ENCODE measurements at regions not wholly inside any gene's neighbourhood (a gene's known extent, or its start where the extent isn't known, plus 50 kb on each side); places are given as distances from the start of the nearest gene placed in this dataset.

DNA sequence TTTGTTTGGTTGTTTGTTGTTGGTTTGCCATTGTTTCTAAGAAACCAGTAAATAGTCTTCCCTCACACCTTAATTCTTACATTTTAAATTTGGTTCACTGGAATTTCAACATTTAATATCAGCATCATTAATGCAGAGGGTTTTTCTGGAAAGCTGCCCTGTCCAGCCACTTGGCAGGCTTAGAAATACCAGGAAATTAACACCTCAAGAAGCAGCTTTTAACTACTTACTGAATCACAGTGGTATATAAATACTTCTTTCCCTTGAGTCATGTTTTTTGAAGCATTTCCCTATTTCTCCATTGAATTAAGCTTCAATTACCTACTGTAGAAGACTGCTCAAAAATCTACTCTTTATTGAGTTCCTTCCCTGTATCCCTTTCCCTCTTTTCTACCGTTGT lies 1221.1 kb upstream of the ADGRL3 start:
- no peak overlapping the region for H3K4me3 ChIP-seq (ENCODE audit: low read length)
- no peak overlapping the region for H3K27ac ChIP-seq (ENCODE audit: low read length)
- H3K9ac ChIP-seq (ENCODE audit: low read length): no peak overlapping the region
- H3K9me3 ChIP-seq (ENCODE audit: control insufficient read depth, low read depth, low read length): no peaks in the 10 kb centered on the region
- no peaks in the 10 kb centered on the region for H3K36me3 ChIP-seq (ENCODE audit: control insufficient read depth, low read depth, low read length)
- H3K27me3 ChIP-seq (ENCODE audit: control insufficient read depth, insufficient read depth, low read length): no peaks in the 10 kb centered on the region
- H3K4me1 ChIP-seq (ENCODE audit: control insufficient read depth, low read depth, low read length): no peaks in the 10 kb centered on the region

- Histone ChIP-seq H3K4me1 (ENCODE audit: control insufficient read depth, low read depth, low read length) (no peaks in the 10 kb centered on the region), H3K27ac (ENCODE audit: low read length) (no peak overlapping the region), H3K9me3 (ENCODE audit: control insufficient read depth, low read depth, low read length) (no peaks in the 10 kb centered on the region), H3K9ac (ENCODE audit: low read length) (no peak overlapping the region), H3K36me3 (ENCODE audit: control insufficient read depth, low read depth, low read length) (no peaks in the 10 kb centered on the region), H3K27me3 (ENCODE audit: control insufficient read depth, insufficient read depth, low read length) (no peaks in the 10 kb centered on the region), H3K4me3 (ENCODE audit: low read length) (no peak overlapping the region)
Observed at GRCh38 chr4:59983852-59984251, 1216.3 kb upstream of the ADGRL3 start.

DNA sequence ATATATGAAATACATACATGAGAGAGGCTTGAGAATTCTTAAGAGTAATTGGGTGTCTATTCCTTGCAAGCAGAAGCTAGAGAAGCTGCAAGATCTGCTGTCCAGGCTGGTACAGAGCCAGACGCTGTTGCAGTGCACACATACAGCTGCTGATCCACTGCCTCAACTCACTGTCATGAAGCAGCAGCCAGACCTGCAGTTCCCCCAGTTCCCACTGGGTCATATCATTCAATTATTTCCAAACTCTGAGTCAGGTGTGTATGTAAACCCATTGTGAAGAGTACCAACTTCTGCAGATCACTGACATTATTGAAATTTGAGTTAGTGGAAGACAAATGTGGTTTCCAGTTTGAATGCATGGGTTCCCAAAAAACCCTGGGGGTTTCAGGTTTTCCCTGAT lies 1212.8 kb upstream of the ADGRL3 start:
- Histone ChIP-seq H3K4me3 (ENCODE audit: low read length) (no peak overlapping the region), H3K36me3 (ENCODE audit: control insufficient read depth, low read depth, low read length) (no peaks in the 10 kb centered on the region), H3K9ac (ENCODE audit: low read length) (no peak overlapping the region), H3K4me1 (ENCODE audit: control insufficient read depth, low read depth, low read length) (no peaks in the 10 kb centered on the region), H3K27ac (ENCODE audit: low read length) (no peak overlapping the region), H3K27me3 (ENCODE audit: control insufficient read depth, insufficient read depth, low read length) (no peaks in the 10 kb centered on the region), H3K9me3 (ENCODE audit: control insufficient read depth, low read depth, low read length) (no peaks in the 10 kb centered on the region)

DNA sequence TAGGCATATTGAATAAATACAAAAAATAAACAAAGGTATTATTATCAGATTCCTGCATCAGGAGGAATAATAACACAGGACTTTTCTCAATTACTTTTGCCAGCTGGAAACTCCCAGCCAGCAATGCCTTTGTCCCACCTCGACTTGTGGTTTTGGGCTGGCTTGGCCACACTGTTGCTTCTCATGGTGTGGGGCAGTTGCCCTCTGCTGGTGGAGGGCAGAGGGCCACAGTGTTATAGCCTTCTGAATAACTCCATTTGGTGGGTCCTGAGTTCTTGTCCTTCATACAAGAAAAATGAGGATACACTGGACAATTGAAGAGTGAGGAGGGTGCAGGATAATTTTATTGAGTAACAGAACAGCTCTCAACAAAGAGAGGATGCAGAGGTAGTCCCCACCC lies 1206.0 kb upstream of the ADGRL3 start:
- H3K9me3 ChIP-seq (ENCODE audit: control insufficient read depth, low read depth, low read length): peaks cover 13% of the 10 kb centered on the region
- no peak overlapping the region for H3K9ac ChIP-seq (ENCODE audit: low read length)
- no peak overlapping the region for H3K27ac ChIP-seq (ENCODE audit: low read length)
- no peak overlapping the region for H3K4me3 ChIP-seq (ENCODE audit: low read length)
- no peaks in the 10 kb centered on the region for H3K27me3 ChIP-seq (ENCODE audit: control insufficient read depth, insufficient read depth, low read length)
- no peaks in the 10 kb centered on the region for H3K36me3 ChIP-seq (ENCODE audit: control insufficient read depth, low read depth, low read length)
- H3K4me1 ChIP-seq (ENCODE audit: control insufficient read depth, low read depth, low read length): no peaks in the 10 kb centered on the region

DNA sequence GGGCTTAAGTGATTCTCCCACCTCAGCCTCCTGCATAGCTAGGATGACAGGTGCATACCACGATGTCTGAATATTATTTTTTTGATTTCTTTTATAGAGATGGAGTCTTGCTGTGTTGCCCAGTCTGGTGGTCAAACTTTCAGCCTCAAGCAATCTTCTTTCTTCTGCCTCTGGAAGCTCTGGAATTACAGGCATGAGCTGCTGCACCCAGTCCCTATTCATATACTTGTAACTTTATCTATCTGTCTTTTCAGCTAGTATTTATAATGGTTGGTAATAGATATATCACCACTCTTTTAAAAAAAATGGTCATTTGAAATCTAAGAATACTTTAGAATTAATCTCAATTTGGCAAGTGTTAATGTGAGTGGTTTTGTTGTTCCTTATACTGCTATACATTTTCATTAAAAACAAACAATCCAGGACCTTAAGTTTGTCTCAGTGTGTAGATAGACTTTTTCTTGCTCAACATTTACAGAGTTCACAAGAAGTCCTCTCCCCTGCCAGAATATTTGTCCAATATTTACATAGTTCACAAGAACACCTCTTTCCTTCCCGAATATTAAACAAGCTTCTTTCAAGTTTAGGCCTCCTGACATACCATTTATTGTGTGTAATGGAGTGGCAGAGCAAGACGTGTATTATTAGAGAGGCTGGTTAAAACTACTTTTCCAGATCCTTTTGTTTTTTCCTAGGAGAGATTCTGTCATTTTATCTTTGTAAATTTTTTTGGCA lies 1197.4 kb upstream of the ADGRL3 start:
- H3K4me1 ChIP-seq (ENCODE audit: control insufficient read depth, low read depth, low read length): peaks cover 5% of the 10 kb centered on the region
- H3K27ac ChIP-seq (ENCODE audit: low read length): no peak overlapping the region
- no peak overlapping the region for H3K9ac ChIP-seq (ENCODE audit: low read length)
- H3K36me3 ChIP-seq (ENCODE audit: control insufficient read depth, low read depth, low read length): no peaks in the 10 kb centered on the region
- H3K4me3 ChIP-seq (ENCODE audit: low read length): no peak overlapping the region
- no peaks in the 10 kb centered on the region for H3K27me3 ChIP-seq (ENCODE audit: control insufficient read depth, insufficient read depth, low read length)
- H3K9me3 ChIP-seq (ENCODE audit: control insufficient read depth, low read depth, low read length): peaks cover 3% of the 10 kb centered on the region

DNA sequence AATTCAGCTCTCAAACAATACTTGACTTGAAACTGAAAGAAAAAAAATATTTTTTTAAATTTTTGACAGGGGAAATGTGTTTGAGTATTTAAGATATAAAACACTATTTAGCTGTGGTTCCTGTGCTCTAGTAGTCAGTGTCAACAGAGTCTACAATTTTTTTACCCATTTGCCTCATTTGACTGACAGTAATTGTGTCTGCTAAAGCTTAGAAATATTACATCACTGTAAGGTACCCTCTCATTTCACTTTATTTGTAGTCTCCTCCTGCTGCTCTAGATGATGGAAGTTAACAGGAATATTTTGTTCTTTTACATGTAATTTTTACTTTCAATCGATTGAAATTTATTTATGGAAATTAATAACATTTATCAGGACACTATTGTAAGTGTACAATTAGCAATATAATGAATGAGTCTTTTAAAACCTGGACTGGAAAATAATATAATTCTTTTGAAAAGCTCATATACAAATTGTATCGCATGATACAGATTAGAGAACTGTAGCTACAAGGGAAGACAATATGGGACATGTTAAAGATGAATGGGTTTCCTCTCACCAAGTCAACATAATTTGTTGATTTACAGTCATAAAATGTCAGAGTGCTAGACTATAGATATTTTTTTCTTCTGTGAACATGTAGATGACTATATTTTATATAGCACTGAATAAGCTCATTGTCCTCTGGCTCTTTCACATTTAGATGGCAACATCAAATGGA lies 1186.5 kb upstream of the ADGRL3 start:
- Histone ChIP-seq H3K27me3 (ENCODE audit: control insufficient read depth, insufficient read depth, low read length) (no peaks in the 10 kb centered on the region), H3K36me3 (ENCODE audit: control insufficient read depth, low read depth, low read length) (no peaks in the 10 kb centered on the region), H3K4me3 (ENCODE audit: low read length) (no peak overlapping the region), H3K9ac (ENCODE audit: low read length) (no peak overlapping the region), H3K27ac (ENCODE audit: low read length) (no peak overlapping the region), H3K9me3 (ENCODE audit: control insufficient read depth, low read depth, low read length) (no peaks in the 10 kb centered on the region), H3K4me1 (ENCODE audit: control insufficient read depth, low read depth, low read length) (no peaks in the 10 kb centered on the region)

DNA sequence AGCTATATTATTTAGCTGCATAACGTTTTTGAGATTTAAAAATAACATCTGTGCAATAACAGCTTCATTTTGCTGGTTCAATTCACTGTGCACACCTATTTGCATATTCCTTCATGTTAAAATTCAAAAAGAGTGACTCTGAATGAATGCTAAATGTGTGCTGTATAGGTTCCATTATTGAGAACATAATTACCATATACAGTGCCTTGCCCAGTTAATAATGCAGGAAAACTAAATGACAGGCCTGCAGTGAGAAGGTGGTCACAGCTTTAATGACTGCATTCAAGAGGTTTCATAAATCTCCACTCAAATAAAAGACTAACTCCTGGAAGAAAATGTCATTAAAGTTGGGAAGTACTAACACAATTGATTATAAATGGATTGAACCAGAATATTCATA lies 1183.2 kb upstream of the ADGRL3 start:
- H3K4me1 ChIP-seq (ENCODE audit: control insufficient read depth, low read depth, low read length): no peaks in the 10 kb centered on the region
- no peaks in the 10 kb centered on the region for H3K9me3 ChIP-seq (ENCODE audit: control insufficient read depth, low read depth, low read length)
- H3K9ac ChIP-seq (ENCODE audit: low read length): no peak overlapping the region
- H3K36me3 ChIP-seq (ENCODE audit: control insufficient read depth, low read depth, low read length): no peaks in the 10 kb centered on the region
- H3K4me3 ChIP-seq (ENCODE audit: low read length): no peak overlapping the region
- no peaks in the 10 kb centered on the region for H3K27me3 ChIP-seq (ENCODE audit: control insufficient read depth, insufficient read depth, low read length)
- no peak overlapping the region for H3K27ac ChIP-seq (ENCODE audit: low read length)

- Histone ChIP-seq H3K4me1 (ENCODE audit: control insufficient read depth, low read depth, low read length) (no peaks in the 10 kb centered on the region), H3K27me3 (ENCODE audit: control insufficient read depth, insufficient read depth, low read length) (no peaks in the 10 kb centered on the region), H3K9me3 (ENCODE audit: control insufficient read depth, low read depth, low read length) (no peaks in the 10 kb centered on the region), H3K27ac (ENCODE audit: low read length) (no peak overlapping the region), H3K36me3 (ENCODE audit: control insufficient read depth, low read depth, low read length) (no peaks in the 10 kb centered on the region), H3K9ac (ENCODE audit: low read length) (no peak overlapping the region), H3K4me3 (ENCODE audit: low read length) (no peak overlapping the region)
Observed at GRCh38 chr4:60019180-60019579, 1180.9 kb upstream of the ADGRL3 start.

GRCh38 chr4:60019946-60020345 lies 1180.2 kb upstream of the ADGRL3 start:
- Histone ChIP-seq H3K27me3 (ENCODE audit: control insufficient read depth, insufficient read depth, low read length) (no peaks in the 10 kb centered on the region), H3K27ac (ENCODE audit: low read length) (no peak overlapping the region), H3K9ac (ENCODE audit: low read length) (no peak overlapping the region), H3K4me1 (ENCODE audit: control insufficient read depth, low read depth, low read length) (no peaks in the 10 kb centered on the region), H3K36me3 (ENCODE audit: control insufficient read depth, low read depth, low read length) (no peaks in the 10 kb centered on the region), H3K4me3 (ENCODE audit: low read length) (no peak overlapping the region), H3K9me3 (ENCODE audit: control insufficient read depth, low read depth, low read length) (no peaks in the 10 kb centered on the region)

DNA sequence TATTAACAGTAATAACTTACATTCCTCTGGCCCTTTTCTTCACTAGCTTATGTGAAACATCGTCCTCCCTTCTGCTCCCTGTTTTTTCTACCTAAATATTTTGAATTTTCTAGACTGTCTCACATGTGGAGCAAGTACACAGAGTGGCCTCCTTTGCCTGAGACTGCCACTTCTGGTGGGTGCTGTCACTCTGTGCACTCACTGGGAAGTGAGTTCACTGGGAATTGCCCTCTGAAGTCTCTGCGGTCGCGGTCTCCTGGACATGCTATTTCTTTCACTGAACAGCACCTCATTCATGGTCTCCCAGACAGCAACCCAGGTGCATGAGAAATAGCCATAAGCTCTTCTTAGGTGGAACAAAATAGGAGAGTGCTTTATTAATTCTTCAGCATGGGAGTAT lies 1179.7 kb upstream of the ADGRL3 start:
- no peaks in the 10 kb centered on the region for H3K36me3 ChIP-seq (ENCODE audit: control insufficient read depth, low read depth, low read length)
- no peak overlapping the region for H3K9ac ChIP-seq (ENCODE audit: low read length)
- H3K4me1 ChIP-seq (ENCODE audit: control insufficient read depth, low read depth, low read length): no peaks in the 10 kb centered on the region
- no peaks in the 10 kb centered on the region for H3K9me3 ChIP-seq (ENCODE audit: control insufficient read depth, low read depth, low read length)
- H3K27ac ChIP-seq (ENCODE audit: low read length): no peak overlapping the region
- no peaks in the 10 kb centered on the region for H3K27me3 ChIP-seq (ENCODE audit: control insufficient read depth, insufficient read depth, low read length)
- H3K4me3 ChIP-seq (ENCODE audit: low read length): no peak overlapping the region

DNA sequence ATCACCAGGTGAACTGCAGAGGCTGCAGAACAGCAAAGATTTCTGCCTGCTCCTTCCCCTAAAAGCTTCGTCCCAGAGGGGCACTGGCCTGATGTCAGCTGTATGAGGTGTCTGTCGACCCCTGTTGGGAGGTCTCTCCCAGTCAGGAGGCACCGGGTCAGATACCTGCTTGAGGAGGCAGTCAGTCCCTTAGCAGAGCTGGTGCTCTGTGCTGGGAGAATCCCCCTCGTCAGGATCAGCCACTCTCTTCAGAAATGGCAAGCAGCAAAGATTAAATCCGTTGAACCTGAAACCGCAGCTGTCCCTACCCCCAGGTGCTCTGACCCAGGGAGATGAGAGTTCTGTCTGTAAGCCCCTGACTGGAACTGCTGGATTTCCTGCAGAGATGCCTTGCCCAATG lies 1166.3 kb upstream of the ADGRL3 start:
- Histone ChIP-seq H3K9me3 (ENCODE audit: control insufficient read depth, low read depth, low read length) (no peaks in the 10 kb centered on the region), H3K9ac (ENCODE audit: low read length) (no peak overlapping the region), H3K36me3 (ENCODE audit: control insufficient read depth, low read depth, low read length) (no peaks in the 10 kb centered on the region), H3K4me1 (ENCODE audit: control insufficient read depth, low read depth, low read length) (no peaks in the 10 kb centered on the region), H3K4me3 (ENCODE audit: low read length) (no peak overlapping the region), H3K27ac (ENCODE audit: low read length) (no peak overlapping the region), H3K27me3 (ENCODE audit: control insufficient read depth, insufficient read depth, low read length) (no peaks in the 10 kb centered on the region)

DNA sequence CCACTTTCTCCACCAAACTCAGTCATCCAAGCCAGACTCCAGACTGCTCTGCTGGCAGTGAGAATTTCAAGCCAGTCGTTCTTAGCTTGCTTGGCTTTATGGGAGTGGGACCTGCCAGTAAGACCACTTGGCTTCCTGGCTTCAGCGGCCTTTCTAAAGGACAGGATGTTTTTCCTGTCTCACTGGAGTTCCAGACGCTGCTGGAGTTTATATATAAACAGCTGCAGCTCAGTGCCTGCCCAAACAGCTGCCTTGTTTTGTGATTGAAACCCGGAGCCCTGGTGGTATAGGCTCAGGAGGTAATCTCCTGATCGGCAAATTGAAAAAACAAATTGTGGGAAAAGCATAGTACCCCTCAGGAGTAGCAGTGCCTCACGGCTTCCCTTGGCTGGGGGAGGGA lies 1165.8 kb upstream of the ADGRL3 start:
- H3K9ac ChIP-seq (ENCODE audit: low read length): no peak overlapping the region
- no peaks in the 10 kb centered on the region for H3K36me3 ChIP-seq (ENCODE audit: control insufficient read depth, low read depth, low read length)
- H3K4me1 ChIP-seq (ENCODE audit: control insufficient read depth, low read depth, low read length): no peaks in the 10 kb centered on the region
- H3K27me3 ChIP-seq (ENCODE audit: control insufficient read depth, insufficient read depth, low read length): no peaks in the 10 kb centered on the region
- no peak overlapping the region for H3K27ac ChIP-seq (ENCODE audit: low read length)
- no peaks in the 10 kb centered on the region for H3K9me3 ChIP-seq (ENCODE audit: control insufficient read depth, low read depth, low read length)
- no peak overlapping the region for H3K4me3 ChIP-seq (ENCODE audit: low read length)

Data from iPS-18a (cell line).